Hepatocyte (in vitro differentiated cells): ENCODE measurements at regions not wholly inside any gene's neighbourhood (a gene's known extent, or its start where the extent isn't known, plus 50 kb on each side); places are given as distances from the start of the nearest gene placed in this dataset.

ENCODE experiments used
- DNase-seq: peaks from one replicate; pipeline ENCODE4 v3.0.0-alpha.2; 2016; ENCODE audit warnings: low spot score
- H2AFZ ChIP-seq: fragments of 200-600 bp; sonication (generic); 2 replicates; pipeline ENCODE4 v1.6.0; 2016; ENCODE audit warnings: antibody characterized with exemption, mild to moderate bottlenecking
- H3K27ac ChIP-seq: fragments of 200-600 bp; sonication (generic); 2 replicates; pipeline ENCODE4 v1.5.1; 2016; ENCODE audit warnings: mild to moderate bottlenecking
- H3K27me3 ChIP-seq: fragments of 200-600 bp; sonication (generic); 2 replicates; pipeline ENCODE4 v1.6.1; 2016
- H3K36me3 ChIP-seq: fragments of 200-600 bp; sonication (generic); replicated peaks from 2 replicates; pipeline ENCODE4 v1.5.1; 2016; ENCODE audit warnings: low read depth; ENCODE audit not compliant: insufficient read depth
- H3K4me1 ChIP-seq: fragments of 200-600 bp; sonication (generic); 2 replicates; pipeline ENCODE4 v1.5.1; 2016; ENCODE audit warnings: mild to moderate bottlenecking, moderate library complexity; ENCODE audit not compliant: insufficient read depth
- H3K4me2 ChIP-seq: fragments of 200-600 bp; sonication (generic); 2 replicates; pipeline ENCODE4 v1.6.0; 2016
- H3K4me3 ChIP-seq: fragments of 200-600 bp; sonication (generic); 2 replicates; pipeline ENCODE4 v1.5.1; 2016; ENCODE audit warnings: mild to moderate bottlenecking
- H3K79me2 ChIP-seq: fragments of 200-600 bp; sonication (generic); 2 replicates; pipeline ENCODE4 v1.6.0; 2017; ENCODE audit warnings: mild to moderate bottlenecking
- H3K9me2 ChIP-seq: fragments of 200-600 bp; sonication (generic); replicated peaks from 2 replicates; pipeline ENCODE4 v1.6.0; 2017; ENCODE audit warnings: mild to moderate bottlenecking; ENCODE audit not compliant: insufficient read depth
- H3K9me3 ChIP-seq: fragments of 200-600 bp; sonication (generic); 2 replicates; pipeline ENCODE4 v1.5.1; 2016; ENCODE audit warnings: low read depth, mild to moderate bottlenecking
- H4K20me1 ChIP-seq: fragments of 200-600 bp; sonication (generic); 2 replicates; pipeline ENCODE4 v1.6.0; 2016; ENCODE audit warnings: mild to moderate bottlenecking; ENCODE audit not compliant: insufficient read depth, poor library complexity, severe bottlenecking
- CTCF ChIP-seq: fragments of 200-600 bp; sonication (generic); IDR thresholded peaks from 2 replicates; pipeline ENCODE4 v1.5.1; 2016; ENCODE audit warnings: antibody characterized with exemption, mild to moderate bottlenecking; ENCODE audit not compliant: poor library complexity
- EZH2 ChIP-seq: fragments of 200-600 bp; sonication (generic); IDR thresholded peaks from 2 replicates; pipeline ENCODE4 v1.6.1; 2016; ENCODE audit warnings: antibody characterized with exemption, mild to moderate bottlenecking, borderline replicate concordance
- EZH2phosphoT487 ChIP-seq: fragments of 200-600 bp; sonication (generic); IDR thresholded peaks from one replicate; pipeline ENCODE4 v1.6.1; 2018; ENCODE audit warnings: antibody characterized with exemption, mild to moderate bottlenecking, low read depth, moderate library complexity; ENCODE audit not compliant: unreplicated experiment, severe bottlenecking
- WGBS: methylation state at CpG from one replicate; pipeline ENCODE4 v1.1.6; 2016; ENCODE audit warnings: low lambda C conversion rate; ENCODE audit errors: missing lambda C conversion rate; 5-methylcytosine and 5-hydroxymethylcytosine counted together

DNA sequence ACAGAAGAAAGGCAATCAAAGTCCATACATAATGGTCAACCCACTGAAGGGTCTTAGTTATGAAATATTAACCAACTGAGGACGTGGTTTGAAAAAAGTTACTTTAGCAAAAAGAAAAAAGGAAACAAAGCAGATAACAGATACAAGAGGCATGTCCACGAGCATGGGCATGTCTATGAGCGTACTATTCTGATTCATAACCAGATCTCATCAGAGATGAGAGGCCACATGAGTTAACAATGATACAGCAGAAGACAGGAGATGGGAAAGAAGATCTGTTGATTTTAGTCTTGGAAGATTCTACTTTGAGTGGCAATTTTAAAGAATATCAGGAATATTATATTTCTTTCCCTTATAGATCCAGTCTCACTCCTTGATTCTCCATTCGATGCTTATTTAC lies 262.9 kb upstream of the SLITRK3 start:
- Histone ChIP-seq H4K20me1 (no peaks in the 10 kb centered on the region), H2AFZ (no peak overlapping the region), H3K27ac (no peak overlapping the region), H3K9me3 (no peaks in the 10 kb centered on the region), H3K9me2 (no peaks in the 10 kb centered on the region), H3K4me2 (no peak overlapping the region), H3K4me1 (no peaks in the 10 kb centered on the region), H3K79me2 (no peaks in the 10 kb centered on the region), H3K27me3 (no peaks in the 10 kb centered on the region), H3K36me3 (no peaks in the 10 kb centered on the region), H3K4me3 (no peak overlapping the region)
- TF ChIP-seq CTCF: no peak
- TF ChIP-seq EZH2phosphoT487: no peak
- TF ChIP-seq EZH2: no peak
- whole genome bisulfite sequencing: 80% methylated on average over 4 of the region's 4 CpGs
- no peak for DNase-seq

DNA sequence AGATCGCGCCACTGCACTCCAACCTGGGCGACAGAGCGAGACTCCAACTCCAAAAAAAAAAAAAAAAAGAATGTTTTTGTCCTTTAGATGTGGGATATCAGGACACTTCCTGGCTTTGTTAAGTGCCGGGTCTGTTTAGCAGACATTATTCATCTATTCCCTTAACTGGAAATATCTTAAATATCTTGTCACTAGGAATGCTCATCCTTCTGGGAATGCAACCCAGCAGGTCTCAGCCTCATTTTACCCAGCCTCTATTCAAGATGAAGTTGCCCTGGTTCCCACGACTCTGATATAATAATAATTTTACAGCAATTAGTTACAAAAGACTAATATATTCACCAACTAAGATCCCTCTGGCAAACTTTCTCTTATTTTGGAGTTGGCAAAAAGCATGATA lies 260.9 kb upstream of the SLITRK3 start:
- Histone ChIP-seq H3K9me3 (no peaks in the 10 kb centered on the region), H3K4me1 (no peaks in the 10 kb centered on the region), H4K20me1 (no peaks in the 10 kb centered on the region), H3K4me2 (no peak overlapping the region), H3K36me3 (no peaks in the 10 kb centered on the region), H3K4me3 (no peak overlapping the region), H3K27me3 (no peaks in the 10 kb centered on the region), H3K79me2 (no peaks in the 10 kb centered on the region), H3K27ac (no peak overlapping the region), H3K9me2 (no peaks in the 10 kb centered on the region), H2AFZ (no peak overlapping the region)
- 88% methylated on average over 6 of the region's 6 CpGs for WGBS
- TF ChIP-seq EZH2phosphoT487: no peak
- no peak for TF ChIP-seq CTCF
- no peak for TF ChIP-seq EZH2
- DNase-seq: no peak

DNA sequence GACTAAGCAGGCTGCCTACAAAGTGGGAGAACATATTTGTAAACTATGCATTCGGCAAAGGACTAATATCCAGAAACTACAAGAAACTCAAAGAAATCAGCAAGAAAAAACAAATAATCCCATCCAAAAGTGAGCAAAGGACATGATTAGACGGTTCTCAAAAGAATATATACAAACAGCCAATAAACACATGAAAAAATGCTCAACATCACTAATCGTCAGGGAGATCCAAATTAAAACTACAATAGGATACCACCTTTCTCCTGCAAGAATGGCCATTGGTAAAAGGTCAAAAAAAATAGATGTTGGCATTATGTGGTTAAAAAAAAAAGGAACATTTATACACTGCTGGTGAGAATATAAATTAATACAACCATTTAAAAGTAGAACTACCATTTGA lies 259.6 kb upstream of the SLITRK3 start:
- Histone ChIP-seq H3K4me3 (no peak overlapping the region), H4K20me1 (no peaks in the 10 kb centered on the region), H3K79me2 (no peaks in the 10 kb centered on the region), H3K9me3 (no peaks in the 10 kb centered on the region), H2AFZ (no peak overlapping the region), H3K4me1 (no peaks in the 10 kb centered on the region), H3K27me3 (no peaks in the 10 kb centered on the region), H3K36me3 (no peaks in the 10 kb centered on the region), H3K9me2 (no peaks in the 10 kb centered on the region), H3K4me2 (no peak overlapping the region), H3K27ac (no peak overlapping the region)
- no peak for TF ChIP-seq CTCF
- no peak for TF ChIP-seq EZH2phosphoT487
- TF ChIP-seq EZH2: no peak
- no peak for DNase-seq
- 90% methylated on average over 3 of the region's 3 CpGs for WGBS

DNA sequence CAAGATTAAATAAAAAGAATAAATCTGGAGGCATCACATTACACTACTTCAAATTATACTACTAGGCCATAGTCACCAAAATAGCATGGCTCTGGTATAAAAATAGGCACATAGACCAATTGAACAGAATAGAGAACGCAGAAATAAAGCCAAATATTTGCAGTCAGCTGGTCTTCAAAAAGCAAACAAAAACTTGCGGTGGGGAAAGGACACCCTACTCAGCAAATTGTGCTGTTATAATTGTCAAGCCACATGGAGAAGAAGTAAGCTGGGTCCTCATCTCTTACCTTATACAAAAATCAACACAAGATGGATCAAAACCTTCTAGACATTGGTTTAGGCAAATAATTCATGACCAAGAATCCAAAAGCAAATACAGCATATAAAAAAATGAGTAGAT lies 259.2 kb upstream of the SLITRK3 start:
- H2AFZ ChIP-seq: no peak overlapping the region
- TF ChIP-seq CTCF (no peak), EZH2phosphoT487 (no peak), EZH2 (no peak)

More for the DNA sequence above, 259.2 kb upstream of the SLITRK3 start:
- Histone ChIP-seq H3K36me3 (no peaks in the 10 kb centered on the region), H3K9me2 (no peaks in the 10 kb centered on the region), H3K4me2 (no peak overlapping the region), H3K4me1 (no peaks in the 10 kb centered on the region), H4K20me1 (no peaks in the 10 kb centered on the region), H3K27me3 (no peaks in the 10 kb centered on the region), H3K9me3 (no peaks in the 10 kb centered on the region), H3K79me2 (no peaks in the 10 kb centered on the region), H3K27ac (no peak overlapping the region), H3K4me3 (no peak overlapping the region)
- whole genome bisulfite sequencing: 74% methylated on average over 2 of the region's 2 CpGs
- no peak for DNase-seq
